Glutamatergic neuron (in vitro differentiated cells): ENCODE measurements at regions not wholly inside any gene's neighbourhood (a gene's known extent, or its start where the extent isn't known, plus 50 kb on each side); places are given as distances from the start of the nearest gene placed in this dataset.

Source experiments
- DNase-seq: peaks from one replicate; pipeline ENCODE4 v3.0.0; 2022
- H3K27ac Mint-ChIP-seq: one replicate; pipeline ENCODE4 v1.8.0; 2020; ENCODE audit warnings: mild to moderate bottlenecking, mixed read lengths, inconsistent platforms; ENCODE audit not compliant: unreplicated experiment
- H3K27me3 Mint-ChIP-seq: one replicate; pipeline ENCODE4 v1.8.0; 2020; ENCODE audit warnings: mild to moderate bottlenecking, moderate library complexity, mixed read lengths, inconsistent platforms; ENCODE audit not compliant: unreplicated experiment
- H3K36me3 Mint-ChIP-seq: one replicate; pipeline ENCODE4 v1.8.0; 2020; ENCODE audit warnings: mild to moderate bottlenecking, mixed read lengths, inconsistent platforms; ENCODE audit not compliant: unreplicated experiment
- H3K4me1 Mint-ChIP-seq: one replicate; pipeline ENCODE4 v1.8.0; 2020; ENCODE audit warnings: mild to moderate bottlenecking, low read depth, mixed read lengths, inconsistent platforms; ENCODE audit not compliant: unreplicated experiment
- H3K4me3 Mint-ChIP-seq: one replicate; pipeline ENCODE4 v1.8.0; 2020; ENCODE audit warnings: mild to moderate bottlenecking, mixed read lengths, inconsistent platforms; ENCODE audit not compliant: unreplicated experiment
- H3K9me3 Mint-ChIP-seq: one replicate; pipeline ENCODE4 v1.8.0; 2020; ENCODE audit warnings: mild to moderate bottlenecking, moderate library complexity, mixed read lengths, inconsistent platforms; ENCODE audit not compliant: unreplicated experiment
- TF ChIP-seq, protein P1 (sequence below): fragments of 200-600 bp; sonication (generic); IDR thresholded peaks from one replicate; pipeline ENCODE4 v1.5.0; 2021; ENCODE audit not compliant: partially characterized antibody, unreplicated experiment

DNA sequence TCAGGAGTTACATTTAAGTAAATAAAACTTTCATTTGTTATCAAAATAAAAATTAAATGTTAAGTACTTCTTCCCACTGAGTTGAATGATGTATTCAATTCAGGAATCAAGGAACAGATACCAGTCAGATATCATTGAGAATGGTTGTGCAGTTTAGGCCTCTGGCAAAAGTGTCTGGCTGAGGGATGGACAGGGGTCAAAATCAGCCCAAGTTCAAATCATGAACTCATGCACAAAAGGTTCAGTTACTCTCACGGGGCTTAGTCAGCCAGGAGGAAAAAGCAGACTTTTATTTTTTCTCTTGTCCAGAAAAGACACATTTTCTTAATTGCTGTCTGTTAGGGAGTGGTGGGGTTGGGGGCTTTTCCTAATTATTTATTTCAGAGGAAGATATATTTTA, 166.3 kb downstream of the RASSF9 start:
- no peaks in the 10 kb centered on the region for H3K4me1 Mint-ChIP-seq
- H3K9me3 Mint-ChIP-seq: peaks cover 2% of the 10 kb centered on the region
- no peak overlapping the region for H3K27ac Mint-ChIP-seq
- H3K36me3 Mint-ChIP-seq: no peaks in the 10 kb centered on the region
- TF ChIP-seq, protein P1, sequence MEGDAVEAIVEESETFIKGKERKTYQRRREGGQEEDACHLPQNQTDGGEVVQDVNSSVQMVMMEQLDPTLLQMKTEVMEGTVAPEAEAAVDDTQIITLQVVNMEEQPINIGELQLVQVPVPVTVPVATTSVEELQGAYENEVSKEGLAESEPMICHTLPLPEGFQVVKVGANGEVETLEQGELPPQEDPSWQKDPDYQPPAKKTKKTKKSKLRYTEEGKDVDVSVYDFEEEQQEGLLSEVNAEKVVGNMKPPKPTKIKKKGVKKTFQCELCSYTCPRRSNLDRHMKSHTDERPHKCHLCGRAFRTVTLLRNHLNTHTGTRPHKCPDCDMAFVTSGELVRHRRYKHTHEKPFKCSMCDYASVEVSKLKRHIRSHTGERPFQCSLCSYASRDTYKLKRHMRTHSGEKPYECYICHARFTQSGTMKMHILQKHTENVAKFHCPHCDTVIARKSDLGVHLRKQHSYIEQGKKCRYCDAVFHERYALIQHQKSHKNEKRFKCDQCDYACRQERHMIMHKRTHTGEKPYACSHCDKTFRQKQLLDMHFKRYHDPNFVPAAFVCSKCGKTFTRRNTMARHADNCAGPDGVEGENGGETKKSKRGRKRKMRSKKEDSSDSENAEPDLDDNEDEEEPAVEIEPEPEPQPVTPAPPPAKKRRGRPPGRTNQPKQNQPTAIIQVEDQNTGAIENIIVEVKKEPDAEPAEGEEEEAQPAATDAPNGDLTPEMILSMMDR: no peak
- H3K27me3 Mint-ChIP-seq: no peaks in the 10 kb centered on the region
- no peak for DNase-seq
- H3K4me3 Mint-ChIP-seq: no peak overlapping the region

DNA sequence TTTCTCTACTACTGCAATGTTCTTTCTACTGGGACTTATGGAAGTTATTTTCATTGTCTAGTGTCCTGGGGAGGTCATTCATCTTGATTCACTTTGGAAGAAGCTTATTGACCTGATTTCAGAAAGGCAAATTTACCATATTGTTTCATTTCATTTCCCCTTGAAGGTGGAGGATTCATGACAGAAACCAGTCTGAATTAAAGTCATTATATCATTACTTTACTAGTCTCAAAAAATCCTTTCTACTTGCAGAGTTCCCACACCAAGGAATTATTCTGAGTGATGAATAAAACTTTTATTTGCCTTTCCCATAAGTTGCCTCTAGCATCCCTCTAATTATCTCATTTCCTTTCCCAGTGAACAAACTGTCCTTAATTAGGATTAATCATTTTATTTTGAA, 163.8 kb downstream of the RASSF9 start:
- DNase-seq: no peak
- no peaks in the 10 kb centered on the region for H3K9me3 Mint-ChIP-seq
- H3K27me3 Mint-ChIP-seq: no peaks in the 10 kb centered on the region
- no peaks in the 10 kb centered on the region for H3K36me3 Mint-ChIP-seq
- no peak overlapping the region for H3K27ac Mint-ChIP-seq
- TF ChIP-seq, protein P1: no peak
- H3K4me1 Mint-ChIP-seq: no peaks in the 10 kb centered on the region
- no peak overlapping the region for H3K4me3 Mint-ChIP-seq

DNA sequence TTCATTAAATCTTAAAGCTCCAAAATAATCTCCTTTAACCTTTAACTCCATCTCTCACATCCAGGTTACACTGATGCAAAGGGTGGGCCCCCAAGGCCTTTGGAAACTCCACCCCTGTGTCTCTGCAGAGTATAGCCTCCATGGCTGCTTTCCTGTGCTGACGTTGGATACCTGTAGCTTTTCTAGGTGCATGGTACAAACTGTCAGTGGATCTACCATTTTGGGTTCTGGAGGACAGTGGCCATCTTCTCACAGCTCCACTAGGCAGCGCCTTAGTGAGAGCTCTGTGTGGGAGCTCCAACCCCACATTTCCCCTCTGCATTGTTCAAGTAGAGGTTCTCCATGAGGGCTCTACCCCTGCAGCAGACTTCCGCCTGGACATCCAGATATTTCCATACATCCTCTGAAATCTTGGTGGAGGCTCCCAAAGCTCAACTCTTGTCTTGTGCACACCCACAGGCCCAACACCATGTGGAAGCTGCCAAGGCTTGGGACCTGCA, 162.2 kb downstream of the RASSF9 start:
- no peaks in the 10 kb centered on the region for H3K4me1 Mint-ChIP-seq

DNA sequence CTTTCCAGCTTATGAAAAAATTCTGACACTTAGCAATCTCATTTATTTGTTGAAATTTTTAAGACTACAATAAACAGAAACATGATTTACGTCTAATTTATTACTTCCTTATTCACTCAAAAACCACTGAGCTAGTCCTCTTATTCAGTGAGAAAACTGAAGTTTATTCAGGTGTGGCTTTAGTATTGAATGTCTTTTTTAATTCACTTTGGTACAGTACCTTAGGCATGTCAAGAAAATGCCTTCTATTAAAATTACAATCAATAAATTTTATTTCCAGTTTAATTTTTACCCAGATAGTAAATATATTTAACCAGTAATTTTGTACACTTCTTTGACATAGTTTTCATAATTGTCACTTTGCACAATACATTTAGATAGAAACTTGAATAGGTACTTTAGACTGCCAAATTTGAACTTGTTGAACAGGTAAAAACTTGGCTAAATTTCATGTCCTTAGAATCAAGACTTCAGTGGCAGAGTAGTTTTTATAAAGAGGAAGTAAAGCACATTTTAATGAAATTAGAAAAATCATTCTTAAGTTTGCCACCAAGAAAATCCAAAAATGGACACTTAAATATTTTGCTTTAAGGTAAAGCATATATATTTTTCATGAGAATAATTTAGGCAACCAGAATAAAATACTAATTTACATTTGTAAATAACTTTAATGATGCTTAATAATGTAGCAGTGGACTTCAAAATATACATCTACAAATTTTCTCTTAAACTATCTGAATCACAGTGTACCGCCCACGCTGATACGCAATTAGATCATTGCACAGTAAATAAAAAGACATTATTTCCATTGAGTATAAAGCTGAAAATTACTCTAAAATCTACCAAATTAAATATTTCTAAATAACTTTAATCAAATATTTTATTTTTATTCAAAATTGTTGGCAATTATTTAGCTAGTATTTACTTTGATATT, 159.1 kb downstream of the RASSF9 start:
- H3K36me3 Mint-ChIP-seq: no peaks in the 10 kb centered on the region
- no peak for DNase-seq

More for the DNA sequence above, 162.2 kb downstream of the RASSF9 start:
- no peak for DNase-seq
- Mint-ChIP-seq H3K36me3 (no peaks in the 10 kb centered on the region), H3K27ac (no peak overlapping the region), H3K4me3 (no peak overlapping the region), H3K9me3 (no peaks in the 10 kb centered on the region), H3K27me3 (no peaks in the 10 kb centered on the region)
- TF ChIP-seq, protein P1: no peak

More for the DNA sequence above, 159.1 kb downstream of the RASSF9 start:
- Mint-ChIP-seq H3K4me1 (no peaks in the 10 kb centered on the region), H3K27me3 (no peaks in the 10 kb centered on the region), H3K27ac (no peak overlapping the region), H3K4me3 (no peak overlapping the region), H3K9me3 (no peaks in the 10 kb centered on the region)
- TF ChIP-seq, protein P1: no peak
